H1 (cell line): ENCODE measurements at regions not wholly inside any gene's neighbourhood (a gene's known extent, or its start where the extent isn't known, plus 50 kb on each side); places are given as distances from the start of the nearest gene placed in this dataset.

Experiments used
- CTCF ChIA-PET: fragments of 300-600 bp; sonication (Branson Sonifier 250); formaldehyde crosslinking; loops from one replicate; lab custom pipeline; 2021; ENCODE audit not compliant: partially characterized antibody; lab: Charles Lee
- POLR2A ChIA-PET: fragments of 300-600 bp; sonication (Branson Sonifier 250); formaldehyde crosslinking; loops from one replicate; lab custom pipeline; 2021; ENCODE audit warnings: inconsistent platforms; ENCODE audit not compliant: partially characterized antibody; lab: Charles Lee
- DNase-seq, 2 experiments: peaks; one replicate each; pipeline versions ENCODE4 v3.0.0 to v3.0.0-alpha.2; 2010 to 2022; ENCODE audit warnings: low spot score in 2 of 2, low read depth in 1 of 2, mixed read lengths in 1 of 2
- FAIRE-seq: peaks from 2 replicates; lab custom pipeline; 2011; peaks lifted over from hg19 to GRCh38; lab: Jason Lieb, UNC
- H2AFZ ChIP-seq: 2 replicates; pipeline ENCODE4 v1.8.1; 2012; ENCODE audit warnings: low read length, inconsistent platforms
- H2AK5ac ChIP-seq: 2 replicates; pipeline ENCODE4 v1.6.1; 2013; ENCODE audit warnings: low read depth, low read length
- H2BK120ac ChIP-seq: replicated peaks from 2 replicates; pipeline ENCODE3; 2013; ENCODE audit warnings: low read depth, low read length, inconsistent platforms
- H2BK12ac ChIP-seq: 2 replicates; pipeline ENCODE4 v1.6.1; 2013; ENCODE audit warnings: low read depth, low read length
- H2BK15ac ChIP-seq: 2 replicates; pipeline ENCODE4 v1.6.1; 2013; ENCODE audit warnings: low read length
- H2BK20ac ChIP-seq: 2 replicates; pipeline ENCODE4 v1.6.1; 2013; ENCODE audit warnings: low read length
- H2BK5ac ChIP-seq: 2 replicates; pipeline ENCODE4 v1.6.1; 2013; ENCODE audit warnings: low read depth, low read length
- H3K14ac ChIP-seq: 2 replicates; pipeline ENCODE4 v1.6.1; 2013; ENCODE audit warnings: inconsistent platforms; ENCODE audit not compliant: insufficient read length
- H3K18ac ChIP-seq: 2 replicates; pipeline ENCODE4 v1.6.1; 2013; ENCODE audit warnings: low read length; ENCODE audit errors: extremely low read depth
- H3K23ac ChIP-seq: 2 replicates; pipeline ENCODE4 v1.6.1; 2013; ENCODE audit warnings: inconsistent platforms; ENCODE audit not compliant: insufficient read length
- H3K23me2 ChIP-seq: 2 replicates; pipeline ENCODE4 v1.6.1; 2013; ENCODE audit warnings: low read depth, low read length
- H3K27ac ChIP-seq: 2 replicates; pipeline ENCODE4 v1.6.1; 2011; ENCODE audit warnings: low read depth, low read length, inconsistent platforms
- H3K27me3 ChIP-seq, 4 experiments: replicated peaks in 1 of 4; 1 replicate in 1 of 4; 2 replicates in 3 of 4; pipeline versions ENCODE4 v1.6.1 to v1.8.1; 2011 to 2013; ENCODE audit warnings: low read length in 3 of 4, mild to moderate bottlenecking in 3 of 4, inconsistent platforms in 2 of 4, mixed read lengths in 2 of 4, moderate library complexity in 1 of 4; ENCODE audit not compliant: control insufficient read depth in 3 of 4, insufficient read depth in 3 of 4; ENCODE audit errors: extremely low read depth in 1 of 4
- H3K36me3 ChIP-seq, 4 experiments: 2 replicates each; pipeline versions ENCODE4 v1.6.1 to v1.8.1; 2011 to 2013; ENCODE audit warnings: mild to moderate bottlenecking in 4 of 4, low read length in 3 of 4, moderate library complexity in 2 of 4, control low read depth in 1 of 4, inconsistent platforms in 1 of 4; ENCODE audit not compliant: insufficient read depth in 4 of 4, control insufficient read depth in 2 of 4
- H3K4ac ChIP-seq: replicated peaks from 2 replicates; pipeline ENCODE3; 2013; ENCODE audit warnings: low read length, low read depth, mixed read lengths, inconsistent platforms; ENCODE audit not compliant: insufficient read length
- H3K4me1 ChIP-seq, 4 experiments: replicated peaks in 1 of 4; 1 replicate in 1 of 4; 2 replicates in 3 of 4; pipeline versions ENCODE4 v1.6.1 to v1.8.1; 2011 to 2013; ENCODE audit warnings: low read length in 3 of 4, inconsistent platforms in 2 of 4, mixed read lengths in 1 of 4; ENCODE audit not compliant: insufficient read depth in 4 of 4, control insufficient read depth in 3 of 4
- H3K4me2 ChIP-seq, 2 experiments: 2 replicates each; pipeline versions ENCODE4 v1.6.1 to v1.8.1; 2011 to 2013; ENCODE audit warnings: low read depth in 2 of 2, low read length in 2 of 2, control low read depth in 1 of 2, inconsistent platforms in 1 of 2, mild to moderate bottlenecking in 1 of 2; ENCODE audit not compliant: insufficient read depth in 1 of 2
- H3K4me3 ChIP-seq, 4 experiments: fragments of 200-600, 300-600 bp in 1 of 4; sonication (generic), shearing (Covaris generic), sonication (Bioruptor Twin) in 1 of 4; 2 replicates each; pipeline versions ENCODE4 v1.5.1 to v1.8.1; 2011 to 2016; ENCODE audit warnings: low read length in 4 of 4, low read depth in 3 of 4, control low read depth in 2 of 4, inconsistent platforms in 2 of 4, mild to moderate bottlenecking in 2 of 4, mixed read lengths in 1 of 4, moderate library complexity in 1 of 4; ENCODE audit not compliant: insufficient read depth in 2 of 4; ENCODE audit errors: extremely low read depth in 1 of 4
- H3K56ac ChIP-seq: replicated peaks from 2 replicates; pipeline ENCODE3; 2013; ENCODE audit warnings: low read depth, mild to moderate bottlenecking, mixed read lengths, low read length, inconsistent platforms; ENCODE audit not compliant: insufficient read length
- H3K79me1 ChIP-seq: 2 replicates; pipeline ENCODE4 v1.6.1; 2013; ENCODE audit warnings: low read depth, low read length, control low read depth
- H3K79me2 ChIP-seq, 2 experiments: 2 replicates each; pipeline versions ENCODE4 v1.6.1 to v1.8.1; 2012 to 2013; ENCODE audit warnings: low read length in 2 of 2, mild to moderate bottlenecking in 2 of 2, inconsistent platforms in 1 of 2; ENCODE audit not compliant: insufficient read depth in 2 of 2, control insufficient read depth in 1 of 2
- H3K9ac ChIP-seq, 4 experiments: replicated peaks in 1 of 4; 1 replicate in 1 of 4; 2 replicates in 3 of 4; pipeline versions ENCODE4 v1.6.1 to v1.8.1; 2011 to 2013; ENCODE audit warnings: low read depth in 3 of 4, low read length in 3 of 4, control low read depth in 2 of 4, mild to moderate bottlenecking in 2 of 4, moderate library complexity in 2 of 4, inconsistent platforms in 1 of 4; ENCODE audit errors: extremely low read depth in 1 of 4
- H3K9me3 ChIP-seq, 2 experiments: 2 replicates each; pipeline versions ENCODE4 v1.6.1 to v1.8.1; 2012 to 2013; ENCODE audit warnings: mild to moderate bottlenecking in 2 of 2, moderate library complexity in 2 of 2, control low read depth in 1 of 2, inconsistent platforms in 1 of 2, low read depth in 1 of 2, low read length in 1 of 2, mixed read lengths in 1 of 2; ENCODE audit not compliant: insufficient read depth in 2 of 2
- H4K20me1 ChIP-seq, 2 experiments: replicated peaks in 1 of 2; 2 replicates each; pipeline versions ENCODE3 to v1.8.1; 2011 to 2013; ENCODE audit warnings: inconsistent platforms in 2 of 2, low read length in 2 of 2, mild to moderate bottlenecking in 1 of 2; ENCODE audit not compliant: insufficient read depth in 2 of 2, control insufficient read depth in 1 of 2
- H4K5ac ChIP-seq: 2 replicates; pipeline ENCODE4 v1.6.1; 2013; ENCODE audit warnings: low read length, low read depth, mixed read lengths, inconsistent platforms; ENCODE audit not compliant: insufficient read length
- H4K8ac ChIP-seq: 2 replicates; pipeline ENCODE4 v1.8.0; 2013; ENCODE audit warnings: mild to moderate bottlenecking, moderate library complexity, low read length, inconsistent platforms; ENCODE audit not compliant: insufficient read depth; ENCODE audit errors: extremely low read depth
- H4K91ac ChIP-seq: replicated peaks from 2 replicates; pipeline ENCODE3; 2013; ENCODE audit warnings: low read length, mixed read lengths, inconsistent platforms; ENCODE audit not compliant: insufficient read length
- CREB1 ChIP-seq: IDR thresholded peaks from 2 replicates; pipeline ENCODE4 v1.6.1; 2012; ENCODE audit warnings: inconsistent platforms
- KDM1A ChIP-seq: fragments of 200-600, 300-600 bp; sonication (generic); IDR thresholded peaks from 2 replicates; pipeline ENCODE4 v1.7.1; 2016; ENCODE audit warnings: mild to moderate bottlenecking, low read length, borderline replicate concordance
- SUZ12 ChIP-seq: fragments of 200-600 bp; sonication (generic); IDR thresholded peaks from 2 replicates; pipeline ENCODE4 v1.6.1; 2012; ENCODE audit warnings: mild to moderate bottlenecking, inconsistent platforms, low read length, moderate library complexity, mixed read lengths
- ZNF274 ChIP-seq: IDR thresholded peaks from 2 replicates; pipeline ENCODE4 v1.7.0; 2012; ENCODE audit warnings: low read length, borderline replicate concordance; ENCODE audit errors: extremely low read depth
- WGBS, 2 experiments: shearing (Covaris generic) in 1 of 2; methylation state at CpG; one replicate each; pipeline versions ENCODE4 v1.1.6 to v1.1.7; 2013 to 2015; ENCODE audit warnings: low lambda C conversion rate in 2 of 2, mixed read lengths in 2 of 2, inconsistent platforms in 1 of 2, low coverage in 1 of 2, missing lambda C conversion rate in 1 of 2; ENCODE audit not compliant: insufficient replicate concordance in 2 of 2, insufficient coverage in 1 of 2, insufficient read length in 1 of 2; ENCODE audit errors: extremely low coverage in 1 of 2, missing lambda C conversion rate in 1 of 2; 5-methylcytosine and 5-hydroxymethylcytosine counted together

DNA sequence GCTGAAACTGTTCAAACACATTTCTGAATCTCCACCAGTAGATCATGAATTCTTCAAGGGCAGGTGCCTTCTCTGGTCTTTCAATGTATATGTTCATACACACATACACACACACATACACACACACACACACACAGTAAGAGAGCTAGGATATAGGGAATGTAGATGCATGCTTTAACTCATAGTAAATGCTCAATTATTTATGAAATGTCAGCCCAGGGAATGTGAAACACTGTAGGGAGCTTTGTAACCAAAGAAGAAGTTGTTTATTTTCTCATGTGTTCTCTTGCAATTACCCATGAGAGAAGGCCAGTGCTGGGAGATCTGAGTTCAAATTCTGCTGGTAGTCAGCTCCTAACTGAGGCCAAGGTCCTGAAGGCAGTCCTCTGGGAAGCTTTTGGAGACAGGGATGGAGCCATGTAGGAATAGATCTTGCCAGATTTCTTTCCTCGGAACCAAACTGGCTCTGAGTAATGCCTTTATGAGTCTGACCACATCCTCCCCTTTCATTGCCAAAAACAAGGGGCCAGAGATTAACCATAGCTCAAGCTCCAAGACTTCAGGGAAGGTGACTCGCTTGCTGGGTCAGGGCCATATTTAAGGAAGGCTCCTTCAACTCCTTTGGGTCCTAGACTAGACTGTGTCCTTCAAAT is 487.0 kb upstream of the TNC start:
- Histone ChIP-seq H3K79me1 (no peaks in the 10 kb centered on the region), H3K56ac (no peak overlapping the region), H3K79me2 (no peaks in the 10 kb centered on the region), H3K9ac (no peak overlapping the region), H3K14ac (no peak overlapping the region), H3K23ac (no peak overlapping the region), H3K4me3 (no peak overlapping the region), H2AFZ (no peak overlapping the region), H3K27ac (no peak overlapping the region), H3K36me3 (no peaks in the 10 kb centered on the region), H2BK5ac (no peak overlapping the region), H2BK12ac (no peak overlapping the region), H3K4ac (no peak overlapping the region), H4K5ac (no peak overlapping the region)
- DNase-seq (no peak), FAIRE-seq (no peak)
- POLR2A ChIA-PET: interaction anchor here (1.0 kb wide), 1 partner anchor 9 kb away, joined by 3 read pairs; no protein-coding TSS in a partner anchor
- WGBS, 2 experiments: 92% methylated on average over 2 of the region's 2 CpGs; no CpG with 5 or more reads in 1 of the 2 experiments
- TF ChIP-seq KDM1A (no peak), SUZ12 (no peak), ZNF274 (no peak), CREB1 (no peak)
- TF ChIP-seq, all 59 proteins: peak for 0
- no peak overlapping the region for H4K91ac ChIP-seq
- H3K23me2 ChIP-seq: no peaks in the 10 kb centered on the region
- H2AK5ac ChIP-seq: no peak overlapping the region
- no peak overlapping the region for H3K4me2 ChIP-seq
- H2BK20ac ChIP-seq: no peak overlapping the region
- H4K20me1 ChIP-seq: no peaks in the 10 kb centered on the region
- no peak overlapping the region for H2BK15ac ChIP-seq
- H3K27me3 ChIP-seq: no peaks in the 10 kb centered on the region
- no peak overlapping the region for H2BK120ac ChIP-seq
- no peak overlapping the region for H4K8ac ChIP-seq
- CTCF ChIA-PET: interaction anchor here (0.6 to 5.7 kb wide), 2 partner anchors 11 to 818 kb away, joined by 3 to 55 read pairs; no protein-coding TSS in a partner anchor
- H3K9me3 ChIP-seq: no peaks in the 10 kb centered on the region
- H3K4me1 ChIP-seq: no peaks in the 10 kb centered on the region
- no peak overlapping the region for H3K18ac ChIP-seq
